ENCODE measurements at regions not wholly inside any gene's neighbourhood (a gene's known extent, or its start where the extent isn't known, plus 50 kb on each side); places are given as distances from the start of the nearest gene placed in this dataset.
"Not testable (repeated sequence)": the region's sequence is repeated elsewhere in the genome, so short reads cannot be mapped to it uniquely, and the experiment has no call there.

DNA sequence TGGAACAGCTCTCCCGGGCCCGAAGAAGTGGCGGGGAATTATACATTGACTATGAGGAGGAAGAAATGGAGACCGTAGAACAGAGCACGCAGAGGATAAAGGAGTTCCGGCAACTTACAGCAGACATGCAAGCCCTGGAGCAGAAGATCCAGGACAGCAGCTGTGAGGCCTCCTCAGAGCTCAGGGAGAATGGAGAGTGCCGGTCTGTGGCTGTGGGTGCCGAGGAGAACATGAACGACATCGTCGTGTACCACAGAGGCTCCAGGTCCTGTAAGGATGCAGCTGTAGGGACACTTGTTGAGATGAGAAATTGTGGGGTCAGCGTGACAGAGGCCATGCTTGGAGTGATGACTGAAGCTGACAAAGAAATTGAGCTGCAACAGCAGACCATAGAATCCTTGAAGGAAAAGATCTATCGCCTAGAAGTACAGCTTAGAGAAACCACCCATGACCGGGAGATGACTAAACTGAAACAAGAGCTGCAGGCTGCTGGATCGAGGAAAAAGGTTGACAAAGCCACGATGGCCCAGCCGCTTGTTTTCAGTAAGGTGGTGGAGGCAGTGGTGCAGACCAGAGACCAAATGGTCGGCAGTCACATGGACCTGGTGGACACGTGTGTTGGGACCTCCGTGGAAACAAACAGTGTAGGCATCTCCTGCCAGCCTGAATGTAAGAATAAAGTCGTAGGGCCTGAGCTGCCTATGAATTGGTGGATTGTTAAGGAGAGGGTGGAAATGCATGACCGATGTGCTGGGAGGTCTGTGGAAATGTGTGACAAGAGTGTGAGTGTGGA is 129.5 kb upstream of the DMRT1 start:
- DNase-seq (ENCODE audit: insufficient read length) = no peak
- no peak for TF ChIP-seq POLR2AphosphoS5 (IDR thresholded peaks at IDR 0.05; ENCODE audit: low read depth, low read length)
- TF ChIP-seq POLR2A (IDR thresholded peaks at IDR 0.05; ENCODE audit: low read depth, low read length) = no peak
- TF ChIP-seq TAF1 (IDR thresholded peaks at IDR 0.05; ENCODE audit: borderline replicate concordance, low read depth, low read length) = no peak
- FAIRE-seq = no peak

DNA sequence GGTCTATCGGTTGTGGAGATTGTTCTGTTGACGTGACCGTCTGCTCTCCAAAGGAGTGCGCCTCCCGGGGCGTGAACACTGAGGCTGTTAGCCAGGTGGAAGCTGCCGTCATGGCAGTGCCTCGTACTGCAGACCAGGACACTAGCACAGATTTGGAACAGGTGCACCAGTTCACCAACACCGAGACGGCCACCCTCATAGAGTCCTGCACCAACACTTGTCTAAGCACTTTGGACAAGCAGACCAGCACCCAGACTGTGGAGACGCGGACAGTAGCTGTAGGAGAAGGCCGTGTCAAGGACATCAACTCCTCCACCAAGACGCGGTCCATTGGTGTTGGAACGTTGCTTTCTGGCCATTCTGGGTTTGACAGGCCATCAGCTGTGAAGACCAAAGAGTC is 128.9 kb upstream of the DMRT1 start:
- TF ChIP-seq POLR2AphosphoS5 (IDR thresholded peaks at IDR 0.05; ENCODE audit: low read depth, low read length) = no peak
- no peak for TF ChIP-seq POLR2A (IDR thresholded peaks at IDR 0.05; ENCODE audit: low read depth, low read length)
- TF ChIP-seq TAF1 (IDR thresholded peaks at IDR 0.05; ENCODE audit: borderline replicate concordance, low read depth, low read length) = no peak
- no peak for FAIRE-seq
- no peak for DNase-seq (ENCODE audit: insufficient read length)

DNA sequence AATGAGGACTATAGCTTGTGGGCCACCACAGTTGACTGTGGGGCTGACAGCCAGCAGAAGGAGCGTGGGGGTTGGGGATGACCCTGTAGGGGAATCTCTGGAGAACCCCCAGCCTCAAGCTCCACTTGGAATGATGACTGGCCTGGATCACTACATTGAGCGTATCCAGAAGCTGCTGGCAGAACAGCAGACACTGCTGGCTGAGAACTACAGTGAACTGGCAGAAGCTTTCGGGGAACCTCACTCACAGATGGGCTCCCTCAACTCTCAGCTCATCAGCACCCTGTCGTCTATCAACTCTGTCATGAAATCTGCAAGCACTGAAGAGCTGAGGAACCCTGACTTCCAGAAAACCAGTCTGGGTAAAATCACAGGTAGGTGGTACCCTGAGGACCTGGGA is 128.4 kb upstream of the DMRT1 start:
- no peak for TF ChIP-seq TAF1 (IDR thresholded peaks at IDR 0.05; ENCODE audit: borderline replicate concordance, low read depth, low read length)
- TF ChIP-seq POLR2A (IDR thresholded peaks at IDR 0.05; ENCODE audit: low read depth, low read length) = no peak
- no peak for TF ChIP-seq POLR2AphosphoS5 (IDR thresholded peaks at IDR 0.05; ENCODE audit: low read depth, low read length)
- no peak for FAIRE-seq

DNA sequence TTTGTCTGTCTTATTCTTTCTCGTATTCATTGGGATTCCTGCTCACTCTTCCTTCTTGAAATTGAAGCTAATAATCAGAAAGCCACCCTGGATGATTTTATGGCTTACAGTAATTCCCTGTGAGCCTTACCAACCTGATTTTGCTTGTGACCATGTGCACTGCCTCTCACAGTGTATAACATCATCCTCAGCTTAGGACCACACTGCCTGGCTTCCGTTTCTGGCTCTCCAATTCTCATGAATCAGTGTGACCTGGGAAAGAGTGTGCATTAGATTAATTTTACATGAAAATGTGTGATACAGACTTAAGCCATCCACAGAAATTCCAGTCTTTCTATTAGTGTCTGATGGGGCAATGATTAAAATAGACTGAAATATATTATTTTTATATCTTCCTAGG is 126.8 kb upstream of the DMRT1 start:
- TF ChIP-seq TAF1 (IDR thresholded peaks at IDR 0.05; ENCODE audit: borderline replicate concordance, low read depth, low read length) = no peak
- no peak for TF ChIP-seq POLR2AphosphoS5 (IDR thresholded peaks at IDR 0.05; ENCODE audit: low read depth, low read length)
- no peak for TF ChIP-seq POLR2A (IDR thresholded peaks at IDR 0.05; ENCODE audit: low read depth, low read length)
- FAIRE-seq = no peak
- no peak for DNase-seq (ENCODE audit: insufficient read length)

More for the DNA sequence above, 128.4 kb upstream of the DMRT1 start:
- DNase-seq (ENCODE audit: insufficient read length) = no peak

- no peak for DNase-seq (ENCODE audit: insufficient read length)
- TF ChIP-seq POLR2A (IDR thresholded peaks at IDR 0.05; ENCODE audit: low read depth, low read length) (no peak), TAF1 (IDR thresholded peaks at IDR 0.05; ENCODE audit: borderline replicate concordance, low read depth, low read length) (no peak), POLR2AphosphoS5 (IDR thresholded peaks at IDR 0.05; ENCODE audit: low read depth, low read length) (no peak)
- FAIRE-seq = no peak
Observed at GRCh38 chr9:715300-715699, 126.2 kb upstream of the DMRT1 start.

DNA sequence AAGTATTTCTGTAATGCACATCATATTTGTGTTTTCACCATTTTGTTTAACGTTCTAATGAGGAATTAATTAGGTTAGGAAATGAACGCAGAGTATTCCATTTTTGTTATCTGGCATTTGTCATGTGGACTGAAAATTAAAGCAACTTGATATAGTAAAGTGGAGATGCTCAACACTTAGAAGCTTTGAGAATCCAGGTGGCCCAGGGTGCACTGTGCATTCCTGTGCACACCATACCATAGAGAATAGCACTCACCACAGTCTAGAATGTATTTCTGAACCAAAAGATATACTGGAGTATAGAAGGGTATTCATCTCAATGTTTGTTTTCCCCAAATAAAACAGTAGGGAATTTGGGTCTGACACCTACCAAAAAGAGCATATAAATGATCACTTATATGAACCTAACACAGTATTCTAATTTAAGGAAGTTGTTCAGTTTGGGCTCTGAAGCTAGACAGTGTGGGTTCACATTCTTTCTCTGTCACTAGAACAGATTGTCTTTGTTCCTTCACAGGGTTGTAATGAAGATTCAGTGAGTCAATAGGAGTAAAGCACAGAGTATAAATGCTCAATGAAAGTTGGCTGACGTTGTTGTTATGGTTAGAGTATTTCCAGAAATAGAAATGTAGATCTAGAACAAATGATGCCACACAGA is 125.6 kb upstream of the DMRT1 start:
- no peak for DNase-seq (ENCODE audit: insufficient read length)
- TF ChIP-seq POLR2A (IDR thresholded peaks at IDR 0.05; ENCODE audit: low read depth, low read length) (no peak), POLR2AphosphoS5 (IDR thresholded peaks at IDR 0.05; ENCODE audit: low read depth, low read length) (no peak), TAF1 (IDR thresholded peaks at IDR 0.05; ENCODE audit: borderline replicate concordance, low read depth, low read length) (no peak)

DNA sequence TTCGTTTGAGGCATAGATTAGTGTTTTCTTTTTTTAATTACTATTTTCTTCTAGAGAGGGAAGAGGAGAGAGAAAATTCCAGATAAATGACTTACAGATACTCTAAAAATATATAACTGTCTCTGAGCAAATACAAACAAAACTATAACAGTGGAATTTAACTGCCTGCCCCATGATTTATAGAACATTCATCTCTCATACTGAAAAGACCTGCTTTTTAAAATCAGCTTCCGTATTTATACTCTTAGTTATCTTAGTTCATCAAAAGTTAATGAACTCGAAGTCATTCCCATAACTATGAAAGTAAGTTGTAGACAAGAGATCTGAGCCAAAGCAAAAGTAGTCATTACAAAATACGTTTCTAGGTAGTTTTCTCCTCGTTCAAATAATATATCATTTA is 123.8 kb upstream of the DMRT1 start:
- FAIRE-seq (no peak), DNase-seq (ENCODE audit: insufficient read length) (no peak)
- TF ChIP-seq POLR2AphosphoS5 (IDR thresholded peaks at IDR 0.05; ENCODE audit: low read depth, low read length) (no peak), POLR2A (IDR thresholded peaks at IDR 0.05; ENCODE audit: low read depth, low read length) (no peak), TAF1 (IDR thresholded peaks at IDR 0.05; ENCODE audit: borderline replicate concordance, low read depth, low read length) (no peak)

More for the DNA sequence above, 125.6 kb upstream of the DMRT1 start:
- no peak for FAIRE-seq

DNA sequence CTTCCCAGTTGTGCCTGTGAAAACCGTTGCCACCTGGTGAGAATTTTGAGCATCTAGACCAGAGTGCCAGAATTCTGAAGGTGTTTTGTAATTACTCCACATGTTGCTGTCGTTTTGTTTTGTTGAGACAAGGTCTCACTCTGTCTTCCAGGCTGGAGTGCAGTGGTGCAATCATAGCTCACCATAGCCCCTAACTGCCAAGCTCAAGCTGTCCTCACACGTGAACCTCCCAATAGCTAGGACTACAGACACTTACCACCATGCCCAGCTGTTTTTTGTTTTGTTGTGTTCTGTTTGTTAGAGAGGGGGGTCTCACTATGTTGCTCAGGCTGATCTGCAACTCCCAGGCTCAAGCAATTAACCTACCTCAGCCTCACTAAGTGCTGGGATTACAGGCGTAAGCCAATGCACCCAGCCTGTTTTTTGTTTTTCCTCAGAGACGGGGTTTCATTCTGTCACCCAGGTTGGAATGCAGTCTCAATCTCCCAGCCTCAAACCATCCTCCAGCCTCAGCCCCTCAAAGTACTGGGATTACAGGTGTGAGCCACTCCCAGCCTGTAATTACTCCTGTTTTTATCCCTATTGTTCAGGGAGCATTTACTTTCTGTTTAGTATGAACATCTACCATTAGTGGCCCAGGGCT is 121.1 kb upstream of the DMRT1 start:
- DNase-seq (ENCODE audit: insufficient read length) (no peak), FAIRE-seq (no peak)
- TF ChIP-seq POLR2AphosphoS5 (IDR thresholded peaks at IDR 0.05; ENCODE audit: low read depth, low read length) (no peak), POLR2A (IDR thresholded peaks at IDR 0.05; ENCODE audit: low read depth, low read length) (no peak), TAF1 (IDR thresholded peaks at IDR 0.05; ENCODE audit: borderline replicate concordance, low read depth, low read length) (no peak)

- DNase-seq (ENCODE audit: insufficient read length) (no peak), FAIRE-seq (no peak)
- TF ChIP-seq POLR2A (IDR thresholded peaks at IDR 0.05; ENCODE audit: low read depth, low read length) (no peak), TAF1 (IDR thresholded peaks at IDR 0.05; ENCODE audit: borderline replicate concordance, low read depth, low read length) (no peak), POLR2AphosphoS5 (IDR thresholded peaks at IDR 0.05; ENCODE audit: low read depth, low read length) (no peak)
Observed at GRCh38 chr9:722388-722980, 119.0 kb upstream of the DMRT1 start.

DNA sequence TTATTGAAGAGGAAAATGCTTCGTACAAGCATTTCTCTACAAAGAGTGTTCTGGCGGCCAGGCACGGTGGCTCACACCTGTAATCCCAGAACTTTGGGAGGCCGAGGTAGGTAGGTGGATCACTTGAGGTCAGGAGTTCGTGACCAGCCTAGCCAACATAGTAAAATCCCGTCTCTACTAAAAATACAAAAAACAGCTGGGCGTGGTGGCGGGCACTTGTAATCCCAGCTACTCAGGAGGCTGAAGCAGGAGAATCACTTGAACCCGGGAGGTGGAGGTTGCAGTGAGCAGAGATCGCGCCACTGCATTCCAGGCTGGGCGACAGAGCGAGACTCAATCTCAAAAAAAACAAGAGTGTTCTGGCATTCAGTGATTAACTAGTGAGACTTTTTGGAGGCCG is 117.0 kb upstream of the DMRT1 start:
- DNase-seq (ENCODE audit: insufficient read length); FAIRE-seq: not testable (repeated sequence)

DNA sequence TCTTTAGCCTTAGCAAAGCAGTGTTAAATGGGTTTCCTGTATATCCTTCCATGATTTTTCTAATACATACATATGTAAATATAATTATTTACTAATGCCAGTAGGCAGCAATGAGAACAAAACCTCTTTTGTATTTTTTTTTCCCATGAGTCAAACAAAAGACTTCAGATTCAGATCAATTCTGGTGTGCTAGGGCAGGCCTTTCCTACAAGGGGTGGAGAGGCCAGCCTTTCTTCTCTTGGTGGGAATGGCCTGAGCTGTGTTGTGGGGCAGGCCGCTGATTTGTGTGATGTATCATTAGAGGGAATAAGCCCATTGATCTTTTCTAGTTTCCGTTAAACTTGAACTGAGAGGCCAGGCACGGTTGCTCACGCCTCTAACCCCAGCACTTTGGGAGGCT is 115.5 kb upstream of the DMRT1 start:
- no peak for FAIRE-seq
- no peak for DNase-seq (ENCODE audit: insufficient read length)
- TF ChIP-seq POLR2A (IDR thresholded peaks at IDR 0.05; ENCODE audit: low read depth, low read length) = no peak
- TF ChIP-seq TAF1 (IDR thresholded peaks at IDR 0.05; ENCODE audit: borderline replicate concordance, low read depth, low read length) = no peak
- TF ChIP-seq POLR2AphosphoS5 (IDR thresholded peaks at IDR 0.05; ENCODE audit: low read depth, low read length) = no peak
